Neural progenitor cell (in vitro differentiated cells): ENCODE measurements at regions not wholly inside any gene's neighbourhood (a gene's known extent, or its start where the extent isn't known, plus 50 kb on each side); places are given as distances from the start of the nearest gene placed in this dataset.

Experiments used
- EZH2phosphoT487 ChIP-seq: fragments of 200-600 bp; sonication (generic); IDR thresholded peaks from 2 replicates; pipeline ENCODE4 v1.6.1; 2017; ENCODE audit warnings: antibody characterized with exemption
- TF ChIP-seq, protein P1 (sequence below): fragments of 200-600 bp; sonication (generic); IDR thresholded peaks from 2 replicates; pipeline ENCODE4 v1.5.1; 2017; ENCODE audit warnings: antibody characterized with exemption, mild to moderate bottlenecking

DNA sequence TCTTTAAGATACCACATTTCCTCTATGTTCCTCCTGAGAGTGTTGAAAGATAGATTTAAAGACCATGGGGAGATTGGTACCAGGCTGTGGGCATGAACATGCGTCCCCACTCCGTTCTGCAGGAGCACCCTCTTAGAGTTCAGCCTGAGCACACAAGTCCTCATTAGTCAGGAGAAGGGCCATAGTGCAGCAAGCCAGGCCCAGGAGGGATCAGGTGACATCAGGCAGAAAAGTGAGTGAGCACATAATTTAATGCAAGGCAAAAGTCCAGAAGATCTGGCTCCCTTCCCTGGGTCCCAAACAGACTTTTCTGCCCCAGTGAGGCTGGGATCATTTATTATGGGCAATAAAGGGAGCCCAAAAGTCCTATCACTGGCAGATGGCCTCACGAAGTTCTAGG is 263.7 kb upstream of the AGTR2 start:
- TF ChIP-seq, protein P1, sequence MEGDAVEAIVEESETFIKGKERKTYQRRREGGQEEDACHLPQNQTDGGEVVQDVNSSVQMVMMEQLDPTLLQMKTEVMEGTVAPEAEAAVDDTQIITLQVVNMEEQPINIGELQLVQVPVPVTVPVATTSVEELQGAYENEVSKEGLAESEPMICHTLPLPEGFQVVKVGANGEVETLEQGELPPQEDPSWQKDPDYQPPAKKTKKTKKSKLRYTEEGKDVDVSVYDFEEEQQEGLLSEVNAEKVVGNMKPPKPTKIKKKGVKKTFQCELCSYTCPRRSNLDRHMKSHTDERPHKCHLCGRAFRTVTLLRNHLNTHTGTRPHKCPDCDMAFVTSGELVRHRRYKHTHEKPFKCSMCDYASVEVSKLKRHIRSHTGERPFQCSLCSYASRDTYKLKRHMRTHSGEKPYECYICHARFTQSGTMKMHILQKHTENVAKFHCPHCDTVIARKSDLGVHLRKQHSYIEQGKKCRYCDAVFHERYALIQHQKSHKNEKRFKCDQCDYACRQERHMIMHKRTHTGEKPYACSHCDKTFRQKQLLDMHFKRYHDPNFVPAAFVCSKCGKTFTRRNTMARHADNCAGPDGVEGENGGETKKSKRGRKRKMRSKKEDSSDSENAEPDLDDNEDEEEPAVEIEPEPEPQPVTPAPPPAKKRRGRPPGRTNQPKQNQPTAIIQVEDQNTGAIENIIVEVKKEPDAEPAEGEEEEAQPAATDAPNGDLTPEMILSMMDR: no peak
- TF ChIP-seq EZH2phosphoT487: no peak
